ENCODE measurements at regions not wholly inside any gene's neighbourhood (a gene's known extent, or its start where the extent isn't known, plus 50 kb on each side); places are given as distances from the start of the nearest gene placed in this dataset.

DNA sequence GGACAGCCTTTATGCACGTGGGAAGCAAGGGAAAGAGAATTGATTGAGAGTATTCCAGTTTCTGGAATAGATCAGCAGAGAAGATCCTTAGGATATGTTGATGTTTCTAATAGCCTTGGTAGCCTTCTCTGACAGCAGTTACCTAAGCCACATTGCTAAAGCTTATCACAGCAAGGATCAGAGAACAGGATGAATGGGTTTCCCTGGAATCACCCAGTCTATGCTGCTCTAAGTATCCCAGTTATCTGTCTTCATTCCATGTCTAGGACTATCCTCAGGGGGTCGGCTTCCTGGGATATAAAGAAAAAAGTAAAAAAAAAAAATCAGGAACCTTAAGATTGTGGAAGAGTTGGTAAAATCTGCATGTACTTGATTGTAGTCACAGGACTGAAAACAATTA lies 352.0 kb upstream of the AKR1E2 start:
- CTCF ChIA-PET = interaction anchor here (1.2 kb wide), 1 partner anchor 11 kb away, joined by 5 read pairs; no protein-coding TSS in a partner anchor
- TF ChIP-seq, protein P1, sequence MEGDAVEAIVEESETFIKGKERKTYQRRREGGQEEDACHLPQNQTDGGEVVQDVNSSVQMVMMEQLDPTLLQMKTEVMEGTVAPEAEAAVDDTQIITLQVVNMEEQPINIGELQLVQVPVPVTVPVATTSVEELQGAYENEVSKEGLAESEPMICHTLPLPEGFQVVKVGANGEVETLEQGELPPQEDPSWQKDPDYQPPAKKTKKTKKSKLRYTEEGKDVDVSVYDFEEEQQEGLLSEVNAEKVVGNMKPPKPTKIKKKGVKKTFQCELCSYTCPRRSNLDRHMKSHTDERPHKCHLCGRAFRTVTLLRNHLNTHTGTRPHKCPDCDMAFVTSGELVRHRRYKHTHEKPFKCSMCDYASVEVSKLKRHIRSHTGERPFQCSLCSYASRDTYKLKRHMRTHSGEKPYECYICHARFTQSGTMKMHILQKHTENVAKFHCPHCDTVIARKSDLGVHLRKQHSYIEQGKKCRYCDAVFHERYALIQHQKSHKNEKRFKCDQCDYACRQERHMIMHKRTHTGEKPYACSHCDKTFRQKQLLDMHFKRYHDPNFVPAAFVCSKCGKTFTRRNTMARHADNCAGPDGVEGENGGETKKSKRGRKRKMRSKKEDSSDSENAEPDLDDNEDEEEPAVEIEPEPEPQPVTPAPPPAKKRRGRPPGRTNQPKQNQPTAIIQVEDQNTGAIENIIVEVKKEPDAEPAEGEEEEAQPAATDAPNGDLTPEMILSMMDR (IDR thresholded peaks at IDR 0.05; ENCODE audit: insufficient read depth, low read depth, low read length) = no peak
- POLR2A ChIA-PET = no interaction called here
- Histone ChIP-seq H3K27me3 (ENCODE audit: control insufficient read depth, insufficient read depth, low read length) (no peaks in the 10 kb centered on the region), H3K36me3 (ENCODE audit: control insufficient read depth, insufficient read depth, low read length) (no peaks in the 10 kb centered on the region), H3K4me3 (ENCODE audit: low read depth, low read length) (no peak overlapping the region)
- DNase-seq (ENCODE audit: low read depth) = no peak

DNA sequence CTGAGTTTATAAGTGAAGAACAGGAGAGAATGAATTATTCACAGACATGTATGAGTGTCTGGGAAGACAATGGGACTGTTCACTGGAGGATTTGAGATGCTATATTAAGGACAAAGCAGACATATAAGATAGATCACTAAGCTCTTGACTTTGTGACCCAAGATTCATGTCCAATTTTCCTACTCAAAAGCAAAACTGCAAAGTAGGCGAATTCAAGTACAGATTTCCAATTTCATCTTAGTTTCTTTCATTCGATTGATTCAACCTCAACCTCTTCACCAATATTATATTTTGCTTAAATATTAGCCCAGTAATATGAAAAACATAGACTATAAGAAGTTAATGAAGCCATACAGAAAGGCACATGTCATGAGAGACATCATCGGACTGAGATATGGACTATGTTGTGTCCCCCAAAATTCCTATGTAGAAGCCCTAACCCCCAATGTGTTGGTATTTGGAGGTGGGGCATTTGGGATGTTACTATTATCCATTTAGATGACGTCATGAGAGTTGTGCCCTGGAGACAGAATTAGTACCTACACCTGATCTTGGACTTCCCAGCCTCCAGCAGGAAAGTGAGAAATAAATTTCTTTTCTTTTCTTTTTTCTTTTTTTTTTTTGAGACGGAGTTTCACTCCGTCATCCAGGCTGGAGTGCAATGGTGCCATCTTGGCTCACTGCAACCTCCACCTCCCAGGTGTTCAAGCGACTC lies 353.7 kb upstream of the AKR1E2 start:
- no peak for DNase-seq (ENCODE audit: low read depth)
- ChIA-PET CTCF (no interaction called here), POLR2A (no interaction called here)
- no peaks in the 10 kb centered on the region for H3K27me3 ChIP-seq (ENCODE audit: control insufficient read depth, insufficient read depth, low read length)
- H3K4me3 ChIP-seq (ENCODE audit: low read depth, low read length) = no peak overlapping the region
- TF ChIP-seq, protein P1 (IDR thresholded peaks at IDR 0.05; ENCODE audit: insufficient read depth, low read depth, low read length) = no peak
- no peaks in the 10 kb centered on the region for H3K36me3 ChIP-seq (ENCODE audit: control insufficient read depth, insufficient read depth, low read length)

DNA sequence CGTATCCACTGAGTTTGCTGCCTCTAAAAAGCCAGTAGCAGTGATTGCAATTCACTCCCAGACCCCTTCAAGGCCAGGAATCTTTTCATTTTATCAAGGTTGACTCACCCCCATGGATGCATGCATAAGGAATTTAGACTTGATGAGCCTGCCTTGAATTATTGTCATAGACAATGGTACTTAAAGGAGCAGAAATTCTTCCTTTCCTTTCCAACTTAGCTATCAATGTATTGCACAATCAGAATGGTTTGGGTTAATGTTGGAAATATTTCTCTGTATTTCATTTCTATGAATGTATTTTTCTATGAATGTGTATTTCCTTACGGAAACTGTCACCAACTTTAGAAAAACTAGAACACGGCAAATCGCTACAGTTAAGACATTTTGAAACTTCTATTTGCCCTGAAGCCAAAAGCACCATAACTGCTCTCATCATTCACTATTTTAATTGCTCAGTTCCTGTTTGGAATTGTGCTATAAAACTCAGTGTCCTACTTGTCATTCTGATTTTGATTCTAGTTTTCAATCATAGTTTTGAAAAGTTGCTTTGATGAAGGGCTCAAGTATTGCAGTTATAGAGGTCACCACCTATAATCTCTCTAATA lies 355.7 kb upstream of the AKR1E2 start:
- DNase-seq (ENCODE audit: low read depth) = peak; percentile 42
- TF ChIP-seq, protein P1 (IDR thresholded peaks at IDR 0.05; ENCODE audit: insufficient read depth, low read depth, low read length) = no peak
- H3K4me3 ChIP-seq (ENCODE audit: low read depth, low read length) = no peak overlapping the region
- CTCF ChIA-PET = no interaction called here
- POLR2A ChIA-PET = no interaction called here
- H3K36me3 ChIP-seq (ENCODE audit: control insufficient read depth, insufficient read depth, low read length) = no peaks in the 10 kb centered on the region
- no peaks in the 10 kb centered on the region for H3K27me3 ChIP-seq (ENCODE audit: control insufficient read depth, insufficient read depth, low read length)

DNA sequence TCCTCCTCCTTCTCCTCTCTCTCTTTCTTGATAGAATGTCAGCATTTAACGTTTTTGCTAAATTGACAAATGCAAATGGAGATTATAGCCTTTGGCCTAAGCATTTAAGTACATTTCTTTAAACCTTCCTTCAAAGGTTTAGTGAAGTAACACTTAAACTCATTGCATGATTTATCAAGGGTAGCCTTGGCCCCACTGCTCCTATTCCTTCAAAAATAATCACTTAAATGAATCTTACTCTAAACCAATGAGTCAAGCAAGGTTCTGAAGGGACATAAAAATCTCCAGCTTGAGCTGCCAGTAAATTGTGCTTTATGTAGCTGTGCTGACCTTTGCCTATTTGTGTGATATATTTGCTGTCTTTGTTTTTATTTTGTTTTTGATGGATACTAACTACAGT lies 358.5 kb upstream of the AKR1E2 start:
- TF ChIP-seq, protein P1 (IDR thresholded peaks at IDR 0.05; ENCODE audit: insufficient read depth, low read depth, low read length) = no peak
- Histone ChIP-seq H3K4me3 (ENCODE audit: low read depth, low read length) (no peak overlapping the region), H3K36me3 (ENCODE audit: control insufficient read depth, insufficient read depth, low read length) (no peaks in the 10 kb centered on the region), H3K27me3 (ENCODE audit: control insufficient read depth, insufficient read depth, low read length) (no peaks in the 10 kb centered on the region)
- DNase-seq (ENCODE audit: low read depth) = no peak
- POLR2A ChIA-PET = no interaction called here
- CTCF ChIA-PET = no interaction called here

DNA sequence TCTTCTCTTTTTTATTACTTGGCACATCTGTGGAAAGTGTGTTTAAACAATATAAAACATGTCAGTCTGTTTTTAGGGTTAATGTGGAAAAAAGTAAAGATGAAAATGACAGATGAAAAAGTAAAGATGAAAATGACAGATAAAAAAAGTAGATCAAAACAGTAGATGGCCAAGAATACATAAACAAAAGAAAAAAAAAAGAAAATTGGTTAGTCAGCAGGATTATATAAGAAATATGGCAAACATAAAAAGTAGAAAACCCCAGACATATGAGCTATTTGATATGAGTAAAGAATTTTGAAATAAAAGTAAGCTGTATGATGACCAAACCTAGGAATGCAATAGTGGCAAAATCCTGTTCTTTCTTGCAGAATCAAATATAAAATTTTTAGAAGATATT lies 365.7 kb upstream of the AKR1E2 start:
- H3K27me3 ChIP-seq (ENCODE audit: control insufficient read depth, insufficient read depth, low read length) = no peaks in the 10 kb centered on the region
- H3K36me3 ChIP-seq (ENCODE audit: control insufficient read depth, insufficient read depth, low read length) = no peaks in the 10 kb centered on the region
- ChIA-PET CTCF (interaction anchor here (0.6 to 1.1 kb wide), 2 partner anchors 9 to 99 kb away, joined by 3 to 4 read pairs; no protein-coding TSS in a partner anchor), POLR2A (no interaction called here)
- TF ChIP-seq, protein P1 (IDR thresholded peaks at IDR 0.05; ENCODE audit: insufficient read depth, low read depth, low read length) = no peak
- DNase-seq (ENCODE audit: low read depth) = no peak
- no peak overlapping the region for H3K4me3 ChIP-seq (ENCODE audit: low read depth, low read length)
